HepG2 (cell line): ENCODE measurements at regions not wholly inside any gene's neighbourhood (a gene's known extent, or its start where the extent isn't known, plus 50 kb on each side); places are given as distances from the start of the nearest gene placed in this dataset.

Experiments
- AKNA ChIP-seq: sonication (generic); formaldehyde crosslinking; IDR thresholded peaks from 2 replicates; pipeline ENCODE4 v1.4.0; 2020; ENCODE audit warnings: missing genetic modification reagents, borderline replicate concordance
- KDM6A ChIP-seq: IDR thresholded peaks from 2 replicates; pipeline ENCODE4 v1.6.1; 2016; ENCODE audit warnings: low read depth
- MAF1 ChIP-seq: sonication (generic); formaldehyde crosslinking; IDR thresholded peaks from 2 replicates; pipeline ENCODE4 v1.5.0; 2020; ENCODE audit warnings: missing genetic modification reagents, borderline replicate concordance
- NFATC3 ChIP-seq: sonication (generic); formaldehyde crosslinking; IDR thresholded peaks from 2 replicates; pipeline ENCODE4 v1.5.1; 2020; ENCODE audit warnings: mild to moderate bottlenecking, missing genetic modification reagents
- REST ChIP-seq, 2 experiments: IDR thresholded peaks; 2 replicates each; pipeline ENCODE4 v1.6.1; 2011 to 2012; ENCODE audit warnings: low read length in 2 of 2, borderline replicate concordance in 1 of 2, low read depth in 1 of 2, mild to moderate bottlenecking in 1 of 2, moderate library complexity in 1 of 2
- SP4 ChIP-seq: sonication (generic); formaldehyde crosslinking; IDR thresholded peaks from 2 replicates; pipeline ENCODE4 v1.8.1; 2023; ENCODE audit warnings: mild to moderate bottlenecking, missing genetic modification reagents
- TAF1 ChIP-seq: sonication (generic); formaldehyde crosslinking; IDR thresholded peaks from 2 replicates; pipeline ENCODE4 v1.4.0; 2020; ENCODE audit warnings: missing genetic modification reagents
- ZBTB39 ChIP-seq: sonication (generic); formaldehyde crosslinking; IDR thresholded peaks from 2 replicates; pipeline ENCODE4 v1.5.0; 2020; ENCODE audit warnings: missing genetic modification reagents
- ZBTB43 ChIP-seq: sonication (generic); formaldehyde crosslinking; conservative IDR thresholded peaks from 2 replicates; pipeline ENCODE4 v1.4.0; 2020; ENCODE audit warnings: missing genetic modification reagents
- ZHX1 ChIP-seq: sonication (generic); formaldehyde crosslinking; IDR thresholded peaks from 2 replicates; pipeline ENCODE4 v1.8.1; 2022; ENCODE audit warnings: low read depth, mild to moderate bottlenecking, missing genetic modification reagents
- ZNF274 ChIP-seq: sonication (generic); formaldehyde crosslinking; IDR thresholded peaks from 2 replicates; pipeline ENCODE4 v1.5.1; 2020; ENCODE audit warnings: mild to moderate bottlenecking, missing genetic modification reagents
- ZNF337 ChIP-seq: sonication (generic); formaldehyde crosslinking; IDR thresholded peaks from 2 replicates; pipeline ENCODE4 v1.5.1; 2020; ENCODE audit warnings: missing genetic modification reagents, low read depth, mild to moderate bottlenecking, borderline replicate concordance
- ZNF781 ChIP-seq: sonication (generic); formaldehyde crosslinking; IDR thresholded peaks from 2 replicates; pipeline ENCODE4 v1.5.1; 2020; ENCODE audit warnings: borderline replicate concordance, mild to moderate bottlenecking, missing genetic modification reagents; ENCODE audit errors: not compliant biosample characterization

- no peak for TF ChIP-seq AKNA (CRISPR knock-in tag)
- no peak for TF ChIP-seq MAF1
- no peak for TF ChIP-seq ZNF781 (CRISPR knock-in tag)
- TF ChIP-seq KDM6A (CRISPR knock-in tag): no peak
- TF ChIP-seq TAF1: no peak
- TF ChIP-seq ZBTB43 (CRISPR knock-in tag): no peak
- no peak for TF ChIP-seq ZNF337 (CRISPR knock-in tag)
- TF ChIP-seq ZNF274 (CRISPR knock-in tag): peak; percentile 44; the same call in 1 of the 2 replicates
- TF ChIP-seq ZHX1: no peak
- peak; percentile 58 for TF ChIP-seq SP4 (CRISPR knock-in tag)
- no peak for TF ChIP-seq NFATC3 (CRISPR knock-in tag)
- no peak for TF ChIP-seq REST (IDR thresholded peaks at IDR 0.05; ENCODE audit: borderline replicate concordance in 1 of 2, low read depth in 1 of 2, low read length in 2 of 2)
- no peak for TF ChIP-seq ZBTB39 (CRISPR knock-in tag)
Measured at GRCh38 chr14:31966896-31967668, 110.0 kb upstream of the ARHGAP5 start (continued).
